Endothelial cell of umbilical vein (primary cell): ENCODE measurements at regions not wholly inside any gene's neighbourhood (a gene's known extent, or its start where the extent isn't known, plus 50 kb on each side); places are given as distances from the start of the nearest gene placed in this dataset.

Experiments
- BruUV-seq: library from RNA; stranded (reverse); fragments of 400-500 nt; replicated peaks from 2 replicates; lab custom pipeline; 2021; lab: Mats Ljungman, UMichigan
- CTCF ChIA-PET: fragments of 300-600, 350-600 bp; sonication (Branson Sonifier 250); formaldehyde crosslinking; loops from one replicate; lab custom pipeline; 2021; ENCODE audit warnings: antibody characterized with exemption, inconsistent platforms; lab: Charles Lee
- POLR2A ChIA-PET: fragments of 300-600, 350-600 bp; sonication (Branson Sonifier 250); formaldehyde crosslinking; loops from one replicate; lab custom pipeline; 2021; ENCODE audit warnings: antibody characterized with exemption, inconsistent platforms; lab: Charles Lee
- DNase-seq: peaks from one replicate; pipeline ENCODE4 v3.0.0-alpha.2; 2011; ENCODE audit warnings: low read depth, low spot score
- FAIRE-seq: peaks from 2 replicates; lab custom pipeline; 2011; peaks lifted over from hg19 to GRCh38; lab: Jason Lieb, UNC
- H2AFZ ChIP-seq: 2 replicates; pipeline ENCODE4 v1.6.0; 2012; ENCODE audit warnings: low read depth, low read length, control low read depth, inconsistent platforms
- H3K27ac ChIP-seq: 2 replicates; pipeline ENCODE4 v1.5.1; 2011; ENCODE audit warnings: low read depth, mild to moderate bottlenecking, control low read depth, low read length, moderate library complexity; ENCODE audit not compliant: insufficient read depth
- H3K27me3 ChIP-seq, 2 experiments: 2 replicates each; pipeline versions ENCODE4 v1.6.0 to v1.6.1; 2011; ENCODE audit warnings: low read length in 2 of 2, mixed read lengths in 1 of 2; ENCODE audit not compliant: control insufficient read depth in 2 of 2, insufficient read depth in 2 of 2
- H3K36me3 ChIP-seq, 2 experiments: 2 replicates in 1 of 2; 3 replicates in 1 of 2; pipeline ENCODE4 v1.5.1; 2011; ENCODE audit warnings: low read length in 2 of 2, mild to moderate bottlenecking in 1 of 2, moderate library complexity in 1 of 2; ENCODE audit not compliant: control insufficient read depth in 2 of 2, insufficient read depth in 2 of 2; ENCODE audit errors: extremely low read depth in 1 of 2
- H3K4me1 ChIP-seq: 3 replicates; pipeline ENCODE4 v1.5.1; 2011; ENCODE audit warnings: mild to moderate bottlenecking, low read length; ENCODE audit not compliant: control insufficient read depth, insufficient read depth; ENCODE audit errors: extremely low read depth
- H3K4me2 ChIP-seq: 2 replicates; pipeline ENCODE4 v1.6.1; 2011; ENCODE audit warnings: low read length, control low read depth, mixed read lengths; ENCODE audit not compliant: insufficient read depth
- H3K4me3 ChIP-seq, 3 experiments: fragments of 200-600 bp in 1 of 3; sonication (generic), shearing (Covaris generic) in 1 of 3; replicated peaks in 1 of 3; 2 replicates each; pipeline ENCODE4 v1.5.1; 2011 to 2016; ENCODE audit warnings: control low read depth in 3 of 3, low read length in 3 of 3, mild to moderate bottlenecking in 2 of 3, inconsistent platforms in 1 of 3, low read depth in 1 of 3, moderate library complexity in 1 of 3; ENCODE audit not compliant: insufficient read depth in 1 of 3
- H3K79me2 ChIP-seq: 2 replicates; pipeline ENCODE4 v1.6.0; 2012; ENCODE audit warnings: low read length, inconsistent platforms; ENCODE audit not compliant: control insufficient read depth, insufficient read depth
- H3K9ac ChIP-seq: replicated peaks from 2 replicates; pipeline ENCODE3; 2011; ENCODE audit warnings: low read length, control low read depth; ENCODE audit not compliant: insufficient read depth; ENCODE audit errors: extremely low read depth
- H3K9me1 ChIP-seq: replicated peaks from 3 replicates; pipeline ENCODE4 v1.6.0; 2011; ENCODE audit warnings: mild to moderate bottlenecking, low read length; ENCODE audit not compliant: control insufficient read depth, insufficient read depth; ENCODE audit errors: extremely low read depth
- H3K9me3 ChIP-seq: replicated peaks from 2 replicates; pipeline ENCODE4 v1.5.1; 2012; ENCODE audit warnings: low read length, inconsistent platforms; ENCODE audit not compliant: control insufficient read depth, insufficient read depth
- H4K20me1 ChIP-seq: replicated peaks from 2 replicates; pipeline ENCODE3; 2011; ENCODE audit warnings: mild to moderate bottlenecking, low read length; ENCODE audit not compliant: control insufficient read depth, insufficient read depth; ENCODE audit errors: extremely low read depth
- CTCF ChIP-seq, 2 donors: IDR thresholded peaks; 1 replicate in 1 of 2; 2 replicates in 1 of 2; pipeline ENCODE4 v1.5.1; 2011; ENCODE audit warnings: low read length in 2 of 2, mild to moderate bottlenecking in 2 of 2, moderate library complexity in 2 of 2, control low read depth in 1 of 2, inconsistent platforms in 1 of 2, low read depth in 1 of 2; ENCODE audit not compliant: insufficient read depth in 1 of 2; ENCODE audit errors: extremely low read depth in 1 of 2
- EZH2 ChIP-seq: IDR thresholded peaks from 2 replicates; pipeline ENCODE4 v1.6.1; 2012; ENCODE audit warnings: borderline replicate concordance, low read depth, mild to moderate bottlenecking, moderate library complexity, low read length, inconsistent platforms; ENCODE audit not compliant: severe bottlenecking
- FOS ChIP-seq: IDR thresholded peaks from 2 replicates; pipeline ENCODE4 v1.6.1; 2011; ENCODE audit warnings: mild to moderate bottlenecking, low read length, moderate library complexity, borderline replicate concordance; ENCODE audit not compliant: insufficient read depth
- GATA2 ChIP-seq: IDR thresholded peaks from 2 replicates; pipeline ENCODE4 v1.7.0; 2011; ENCODE audit warnings: low read depth, mild to moderate bottlenecking, moderate library complexity, mixed read lengths, low read length; ENCODE audit not compliant: insufficient read length, insufficient read depth
- JUN ChIP-seq: IDR thresholded peaks from 2 replicates; pipeline ENCODE4 v1.6.1; 2011; ENCODE audit warnings: borderline replicate concordance, low read depth; ENCODE audit not compliant: insufficient read length, insufficient read depth
- MAX ChIP-seq: IDR thresholded peaks from 2 replicates; pipeline ENCODE4 v1.6.1; 2011; ENCODE audit not compliant: insufficient read depth, insufficient read length
- MYC ChIP-seq: IDR thresholded peaks from one replicate; pipeline ENCODE4 v1.6.1; 2011; ENCODE audit warnings: mild to moderate bottlenecking, low read depth, low read length
- POLR2A ChIP-seq: IDR thresholded peaks from 2 replicates; pipeline ENCODE4 v1.6.1; 2012; ENCODE audit warnings: low read depth, mild to moderate bottlenecking, control low read depth, low read length
- POLR2AphosphoS5 ChIP-seq: IDR thresholded peaks from 2 replicates; pipeline ENCODE4 v1.6.1; 2012; ENCODE audit warnings: low read depth, mild to moderate bottlenecking, control low read depth, low read length, moderate library complexity; ENCODE audit not compliant: insufficient read depth
- dilution Hi-C: fragments of 300-500 bp; cut with MboI; formaldehyde crosslinking; loops from one replicate; pipeline ENCODE4 v1.15.0; 2019; ENCODE audit warnings: low sequenced_read_pairs; ENCODE audit not compliant: extremely low pct_ligation_motif_present
- intact Hi-C: fragments of 100-400 bp; cut with micrococcal nuclease; formaldehyde crosslinking; loops from one replicate; pipeline ENCODE4 v1.10.0; 2022

GRCh38 chr15:70442616-70443321, 320.6 kb downstream of the UACA start:
- Histone ChIP-seq H3K4me1 (no peaks in the 10 kb centered on the region), H3K36me3 (no peaks in the 10 kb centered on the region), H3K9me1 (no peaks in the 10 kb centered on the region), H3K9ac (no peak overlapping the region), H3K4me3 (no peak overlapping the region), H3K27me3 (peaks cover 4 to 7% of the 10 kb centered on the region in 2 experiments), H3K4me2 (no peak overlapping the region), H3K9me3 (no peaks in the 10 kb centered on the region), H3K79me2 (no peaks in the 10 kb centered on the region), H3K27ac (no peak overlapping the region), H4K20me1 (no peaks in the 10 kb centered on the region), H2AFZ (no peak overlapping the region)
- intact Hi-C loops (no loop called here), dilution Hi-C loops (no loop called here)
- ChIA-PET CTCF (no interaction called here), POLR2A (no interaction called here)
- BruUV-seq: no TSS peak
- TF ChIP-seq JUN (no peak), MAX (no peak), GATA2 (no peak), POLR2AphosphoS5 (no peak), MYC (no peak), POLR2A (no peak), EZH2 (no peak), CTCF (IDR thresholded peaks at IDR 0.05; ENCODE audit: extremely low read depth in 1 of 2, insufficient read depth in 1 of 2, low read depth in 1 of 2, low read length in 2 of 2) (no peak), FOS (no peak)
- DNase-seq (no peak), FAIRE-seq (no peak)
